ENCODE measurements at regions not wholly inside any gene's neighbourhood (a gene's known extent, or its start where the extent isn't known, plus 50 kb on each side); places are given as distances from the start of the nearest gene placed in this dataset.

DNA sequence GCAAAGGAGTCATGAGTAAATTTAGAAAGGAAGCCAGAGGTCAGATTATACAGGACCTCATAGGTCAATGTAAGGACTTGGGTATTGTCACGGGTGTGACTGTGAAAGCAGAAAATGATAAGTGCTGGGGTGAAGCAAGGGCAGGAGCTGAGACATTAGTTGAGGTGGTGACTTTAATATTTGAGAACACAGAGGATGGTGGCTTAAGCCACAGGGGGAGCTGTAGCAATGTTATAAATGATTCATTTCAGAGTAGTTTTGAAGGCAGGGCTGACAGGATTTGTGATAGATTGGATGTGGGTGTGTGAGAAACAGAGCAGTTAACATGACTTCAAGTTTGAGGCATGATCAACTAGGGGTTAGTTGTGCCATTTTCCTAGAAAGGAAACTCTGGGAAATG, 659.9 kb downstream of the EPM2A start:
- TF ChIP-seq, protein P1, sequence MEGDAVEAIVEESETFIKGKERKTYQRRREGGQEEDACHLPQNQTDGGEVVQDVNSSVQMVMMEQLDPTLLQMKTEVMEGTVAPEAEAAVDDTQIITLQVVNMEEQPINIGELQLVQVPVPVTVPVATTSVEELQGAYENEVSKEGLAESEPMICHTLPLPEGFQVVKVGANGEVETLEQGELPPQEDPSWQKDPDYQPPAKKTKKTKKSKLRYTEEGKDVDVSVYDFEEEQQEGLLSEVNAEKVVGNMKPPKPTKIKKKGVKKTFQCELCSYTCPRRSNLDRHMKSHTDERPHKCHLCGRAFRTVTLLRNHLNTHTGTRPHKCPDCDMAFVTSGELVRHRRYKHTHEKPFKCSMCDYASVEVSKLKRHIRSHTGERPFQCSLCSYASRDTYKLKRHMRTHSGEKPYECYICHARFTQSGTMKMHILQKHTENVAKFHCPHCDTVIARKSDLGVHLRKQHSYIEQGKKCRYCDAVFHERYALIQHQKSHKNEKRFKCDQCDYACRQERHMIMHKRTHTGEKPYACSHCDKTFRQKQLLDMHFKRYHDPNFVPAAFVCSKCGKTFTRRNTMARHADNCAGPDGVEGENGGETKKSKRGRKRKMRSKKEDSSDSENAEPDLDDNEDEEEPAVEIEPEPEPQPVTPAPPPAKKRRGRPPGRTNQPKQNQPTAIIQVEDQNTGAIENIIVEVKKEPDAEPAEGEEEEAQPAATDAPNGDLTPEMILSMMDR (IDR thresholded peaks at IDR 0.05; ENCODE audit: low read depth, low read length, poor library complexity, severe bottlenecking), result no peak
- no peak for TF ChIP-seq EZH2phosphoT487 (IDR thresholded peaks at IDR 0.05; ENCODE audit: borderline replicate concordance, low read length)
